LNCaP clone FGC (cell line): ENCODE measurements at regions not wholly inside any gene's neighbourhood (a gene's known extent, or its start where the extent isn't known, plus 50 kb on each side); places are given as distances from the start of the nearest gene placed in this dataset.

Experiments
- DNase-seq: peaks from one replicate; pipeline ENCODE4 v3.0.0-alpha.2; 2011; ENCODE audit warnings: low read depth
- H3K4me3 ChIP-seq: 2 replicates; pipeline ENCODE4 v1.5.1; 2011; ENCODE audit warnings: mild to moderate bottlenecking, low read depth, low read length, control low read depth
- CTCF ChIP-seq: IDR thresholded peaks from 2 replicates; pipeline ENCODE4 v1.5.1; 2012; ENCODE audit warnings: mild to moderate bottlenecking; ENCODE audit not compliant: control insufficient read depth, insufficient read depth; ENCODE audit errors: extremely low read depth

GRCh38 chr16:62177351-62178203, 141.3 kb upstream of the CDH8 start:
- H3K4me3 ChIP-seq, result no peak overlapping the region
- TF ChIP-seq CTCF, result no peak
- DNase-seq, result no peak

- DNase-seq, result no peak
- no peak overlapping the region for H3K4me3 ChIP-seq
- no peak for TF ChIP-seq CTCF
Observed at GRCh38 chr16:62170642-62171041, 134.4 kb upstream of the CDH8 start.

GRCh38 chr16:62167551-62167950, 131.3 kb upstream of the CDH8 start:
- TF ChIP-seq CTCF, result no peak
- no peak for DNase-seq
- H3K4me3 ChIP-seq, result no peak overlapping the region

- no peak overlapping the region for H3K4me3 ChIP-seq
- no peak for DNase-seq
- TF ChIP-seq CTCF, result no peak
Observed at GRCh38 chr16:62157544-62157943, 121.3 kb upstream of the CDH8 start.

GRCh38 chr16:62156971-62157370, 120.7 kb upstream of the CDH8 start:
- TF ChIP-seq CTCF, result no peak
- no peak overlapping the region for H3K4me3 ChIP-seq
- no peak for DNase-seq

GRCh38 chr16:62149631-62150030, 113.4 kb upstream of the CDH8 start:
- no peak for DNase-seq
- no peak overlapping the region for H3K4me3 ChIP-seq
- TF ChIP-seq CTCF, result no peak

- no peak overlapping the region for H3K4me3 ChIP-seq
- no peak for TF ChIP-seq CTCF
- no peak for DNase-seq
Observed at GRCh38 chr16:62137996-62138395, 101.8 kb upstream of the CDH8 start.
